Peyer's patch (tissue), 4 donors: ENCODE measurements at regions not wholly inside any gene's neighbourhood (a gene's known extent, or its start where the extent isn't known, plus 50 kb on each side); places are given as distances from the start of the nearest gene placed in this dataset.

ENCODE experiments used
- POLR2A ChIP-seq, 2 donors: fragments of 450-650 bp; IDR thresholded peaks; one replicate each; pipeline ENCODE4 v1.5.1; 2017; ENCODE audit warnings: antibody characterized with exemption in 2 of 2, mild to moderate bottlenecking in 2 of 2, moderate library complexity in 2 of 2
- TF ChIP-seq, protein P1 (sequence below), 6 experiments: fragments of 450-650 bp in 4 of 6; fragments of 200-600 bp in 2 of 6; sonication (generic) in 1 of 6; IDR thresholded peaks; one replicate each; pipeline ENCODE4 v1.5.1; 2017 to 2019; ENCODE audit warnings: antibody characterized with exemption in 6 of 6, mild to moderate bottlenecking in 3 of 6, moderate library complexity in 1 of 6

DNA sequence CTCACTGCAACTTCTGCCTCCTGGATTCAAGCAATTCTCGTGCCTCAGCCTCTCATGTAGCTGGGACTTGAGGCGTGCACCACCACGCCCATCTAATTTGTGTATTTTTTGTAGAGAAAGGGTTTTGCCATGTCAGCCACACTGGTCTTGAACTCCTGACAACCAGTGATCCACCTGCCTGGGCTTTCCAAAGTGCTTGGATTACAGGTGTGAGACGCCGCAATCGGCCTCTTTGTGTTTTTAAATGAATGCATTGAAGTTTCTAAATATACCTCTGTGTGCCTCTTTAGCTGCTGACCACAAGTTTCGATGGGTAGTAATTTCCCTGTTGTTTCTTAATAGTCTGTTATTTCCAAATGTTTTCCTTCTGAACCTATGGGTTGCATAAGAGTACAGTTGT is 765.3 kb upstream of the GRIA3 start:
- TF ChIP-seq, protein P1, sequence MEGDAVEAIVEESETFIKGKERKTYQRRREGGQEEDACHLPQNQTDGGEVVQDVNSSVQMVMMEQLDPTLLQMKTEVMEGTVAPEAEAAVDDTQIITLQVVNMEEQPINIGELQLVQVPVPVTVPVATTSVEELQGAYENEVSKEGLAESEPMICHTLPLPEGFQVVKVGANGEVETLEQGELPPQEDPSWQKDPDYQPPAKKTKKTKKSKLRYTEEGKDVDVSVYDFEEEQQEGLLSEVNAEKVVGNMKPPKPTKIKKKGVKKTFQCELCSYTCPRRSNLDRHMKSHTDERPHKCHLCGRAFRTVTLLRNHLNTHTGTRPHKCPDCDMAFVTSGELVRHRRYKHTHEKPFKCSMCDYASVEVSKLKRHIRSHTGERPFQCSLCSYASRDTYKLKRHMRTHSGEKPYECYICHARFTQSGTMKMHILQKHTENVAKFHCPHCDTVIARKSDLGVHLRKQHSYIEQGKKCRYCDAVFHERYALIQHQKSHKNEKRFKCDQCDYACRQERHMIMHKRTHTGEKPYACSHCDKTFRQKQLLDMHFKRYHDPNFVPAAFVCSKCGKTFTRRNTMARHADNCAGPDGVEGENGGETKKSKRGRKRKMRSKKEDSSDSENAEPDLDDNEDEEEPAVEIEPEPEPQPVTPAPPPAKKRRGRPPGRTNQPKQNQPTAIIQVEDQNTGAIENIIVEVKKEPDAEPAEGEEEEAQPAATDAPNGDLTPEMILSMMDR (IDR thresholded peaks at IDR 0.05), result no peak
- TF ChIP-seq POLR2A (IDR thresholded peaks at IDR 0.05), result no peak
